ENCODE measurements at regions not wholly inside any gene's neighbourhood (a gene's known extent, or its start where the extent isn't known, plus 50 kb on each side); places are given as distances from the start of the nearest gene placed in this dataset.
"Not testable (repeated sequence)": the region's sequence is repeated elsewhere in the genome, so short reads cannot be mapped to it uniquely, and the experiment has no call there.

DNA sequence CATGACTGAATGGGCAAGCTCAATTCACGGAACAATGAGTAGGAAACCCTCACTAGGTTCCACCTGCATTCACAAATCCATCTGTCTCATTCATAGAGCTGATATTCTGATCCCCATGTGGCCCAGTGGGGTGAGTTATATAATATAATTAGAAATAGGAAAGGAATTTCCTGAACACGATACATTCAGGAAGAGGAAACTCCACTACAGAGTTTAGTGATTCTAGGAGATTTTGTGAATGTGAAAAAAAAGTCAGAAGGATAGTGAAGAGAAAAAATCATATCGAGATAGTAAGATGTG lies 471.2 kb downstream of the GASK1B start:
- TF ChIP-seq, protein P1, sequence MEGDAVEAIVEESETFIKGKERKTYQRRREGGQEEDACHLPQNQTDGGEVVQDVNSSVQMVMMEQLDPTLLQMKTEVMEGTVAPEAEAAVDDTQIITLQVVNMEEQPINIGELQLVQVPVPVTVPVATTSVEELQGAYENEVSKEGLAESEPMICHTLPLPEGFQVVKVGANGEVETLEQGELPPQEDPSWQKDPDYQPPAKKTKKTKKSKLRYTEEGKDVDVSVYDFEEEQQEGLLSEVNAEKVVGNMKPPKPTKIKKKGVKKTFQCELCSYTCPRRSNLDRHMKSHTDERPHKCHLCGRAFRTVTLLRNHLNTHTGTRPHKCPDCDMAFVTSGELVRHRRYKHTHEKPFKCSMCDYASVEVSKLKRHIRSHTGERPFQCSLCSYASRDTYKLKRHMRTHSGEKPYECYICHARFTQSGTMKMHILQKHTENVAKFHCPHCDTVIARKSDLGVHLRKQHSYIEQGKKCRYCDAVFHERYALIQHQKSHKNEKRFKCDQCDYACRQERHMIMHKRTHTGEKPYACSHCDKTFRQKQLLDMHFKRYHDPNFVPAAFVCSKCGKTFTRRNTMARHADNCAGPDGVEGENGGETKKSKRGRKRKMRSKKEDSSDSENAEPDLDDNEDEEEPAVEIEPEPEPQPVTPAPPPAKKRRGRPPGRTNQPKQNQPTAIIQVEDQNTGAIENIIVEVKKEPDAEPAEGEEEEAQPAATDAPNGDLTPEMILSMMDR (conservative IDR thresholded peaks at IDR 0.05; ENCODE audit: low read depth), result no peak
- CTCF ChIA-PET, result interaction anchor here (0.6 kb wide), 1 partner anchor 187 kb away, joined by 3 read pairs; no protein-coding TSS in a partner anchor
- no peak overlapping the region for H3K27ac ChIP-seq
- no peak for DNase-seq (ENCODE audit: low spot score)
- POLR2A ChIA-PET (ENCODE audit: low non-redundant PET), result no interaction called here

DNA sequence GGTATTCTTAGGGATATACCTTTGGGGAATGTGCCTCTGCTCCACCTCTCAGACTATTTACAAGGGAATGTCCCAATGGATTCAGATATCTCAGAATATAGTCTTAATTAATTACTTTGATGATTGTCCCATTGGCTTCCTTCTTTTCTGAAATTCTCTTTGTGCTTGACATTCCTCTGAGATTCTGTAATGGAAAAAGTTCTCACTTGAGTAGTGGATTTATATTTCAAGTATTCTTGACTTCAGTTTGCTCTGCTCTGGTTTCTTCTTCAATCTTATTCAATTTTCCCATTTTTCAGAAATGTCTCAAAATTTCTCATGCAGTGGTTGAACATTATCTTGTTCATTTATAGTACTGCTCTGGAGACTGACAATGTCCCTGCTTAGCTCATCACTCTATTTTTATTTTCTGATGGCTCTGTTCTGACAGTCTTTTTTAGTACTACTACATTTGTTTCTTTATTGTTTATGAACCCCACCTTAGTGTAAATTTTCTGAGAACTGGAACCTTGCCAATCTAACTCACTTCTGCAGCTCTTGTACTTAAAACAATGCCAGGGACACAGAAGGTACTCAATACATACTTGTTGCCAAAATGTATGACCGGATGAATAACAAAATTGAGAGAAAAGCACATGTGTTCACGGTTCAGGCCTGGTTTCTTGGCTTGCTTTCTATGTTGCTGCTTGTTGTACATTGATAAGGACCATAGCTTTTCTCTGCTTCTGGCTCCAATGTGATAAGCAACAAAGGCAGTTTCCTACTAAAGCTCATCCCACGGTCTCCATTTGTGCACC lies 471.7 kb downstream of the GASK1B start:
- ChIA-PET POLR2A (ENCODE audit: low non-redundant PET) (no interaction called here), CTCF (interaction anchor here (0.5 to 0.6 kb wide), 2 partner anchors 186 to 277 kb away, joined by 3 read pairs; no protein-coding TSS in a partner anchor)
- TF ChIP-seq, protein P1 (conservative IDR thresholded peaks at IDR 0.05; ENCODE audit: low read depth), result no peak
- H3K27ac ChIP-seq, result no peak overlapping the region
- no peak for DNase-seq (ENCODE audit: low spot score)

DNA sequence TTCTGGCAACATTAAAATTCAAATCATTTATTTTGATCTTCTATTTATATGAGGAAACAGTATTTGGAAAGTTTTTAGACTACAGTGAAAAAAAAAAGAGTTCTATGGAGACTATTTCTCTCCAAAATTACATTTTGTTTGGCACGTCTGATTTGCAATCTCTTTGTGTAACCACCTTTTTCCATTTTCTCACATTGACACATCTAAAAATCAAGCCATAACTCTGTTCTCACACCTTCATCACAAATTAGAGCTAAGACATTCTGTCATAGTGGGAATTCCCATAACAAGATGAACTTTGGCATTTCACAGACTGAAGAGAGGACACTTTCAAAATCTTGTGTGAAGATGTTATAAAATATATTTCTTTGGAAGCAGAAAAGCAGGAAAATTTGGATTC lies 468.9 kb downstream of the GRIA2 start:
- ChIA-PET POLR2A (ENCODE audit: low non-redundant PET) (no interaction called here), CTCF (no interaction called here)
- TF ChIP-seq, protein P1 (conservative IDR thresholded peaks at IDR 0.05; ENCODE audit: low read depth), result no peak
- H3K27ac ChIP-seq, result no peak overlapping the region
- no peak for DNase-seq (ENCODE audit: low spot score)

DNA sequence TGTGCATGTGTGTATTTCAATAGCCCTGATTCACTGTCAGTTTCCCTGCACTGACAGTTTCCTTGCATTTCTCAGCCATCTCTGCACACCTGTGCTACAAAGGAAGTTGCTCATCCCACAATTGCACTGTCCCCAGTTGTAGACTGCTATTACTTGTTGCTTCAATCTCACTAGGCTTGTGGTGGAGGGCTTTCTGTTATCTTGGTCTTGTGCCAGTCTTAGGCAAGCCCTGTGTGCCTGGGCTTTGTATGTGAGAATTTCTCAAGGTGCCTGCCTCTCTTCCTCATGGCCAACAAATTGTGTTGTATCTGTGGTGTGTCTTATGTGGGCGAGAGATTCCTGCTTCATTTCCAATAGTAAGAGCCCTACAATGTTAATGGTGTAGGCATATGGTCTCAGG lies 467.4 kb downstream of the GRIA2 start:
- DNase-seq (ENCODE audit: low spot score), result no peak
- ChIA-PET CTCF (interaction anchor here (0.5 kb wide), 1 partner anchor 16 kb away, joined by 3 read pairs; no protein-coding TSS in a partner anchor), POLR2A (ENCODE audit: low non-redundant PET) (no interaction called here)
- TF ChIP-seq, protein P1 (conservative IDR thresholded peaks at IDR 0.05; ENCODE audit: low read depth), result no peak
- H3K27ac ChIP-seq, result no peak overlapping the region

DNA sequence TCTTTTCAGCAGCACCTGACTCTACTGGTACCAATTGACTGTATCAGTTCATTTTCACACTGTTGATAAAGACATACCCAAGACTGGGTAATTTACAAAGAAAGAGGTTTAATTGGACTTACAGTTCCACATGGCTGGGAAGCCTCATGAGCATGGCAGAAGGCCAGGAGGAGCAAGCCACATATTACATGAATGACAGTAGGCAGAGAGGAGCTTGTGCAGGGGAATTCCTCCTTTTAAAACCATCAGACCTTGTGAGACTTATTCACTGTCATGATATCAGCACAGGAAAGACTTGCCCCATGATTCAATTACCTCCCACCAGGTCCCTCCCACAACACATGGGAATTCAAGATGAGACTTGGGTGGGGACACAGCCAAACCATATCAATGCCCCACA lies 458.8 kb downstream of the GRIA2 start:
- DNase-seq (ENCODE audit: low spot score); POLR2A ChIA-PET (ENCODE audit: low non-redundant PET); CTCF ChIA-PET; H3K27ac ChIP-seq: not testable (repeated sequence)

DNA sequence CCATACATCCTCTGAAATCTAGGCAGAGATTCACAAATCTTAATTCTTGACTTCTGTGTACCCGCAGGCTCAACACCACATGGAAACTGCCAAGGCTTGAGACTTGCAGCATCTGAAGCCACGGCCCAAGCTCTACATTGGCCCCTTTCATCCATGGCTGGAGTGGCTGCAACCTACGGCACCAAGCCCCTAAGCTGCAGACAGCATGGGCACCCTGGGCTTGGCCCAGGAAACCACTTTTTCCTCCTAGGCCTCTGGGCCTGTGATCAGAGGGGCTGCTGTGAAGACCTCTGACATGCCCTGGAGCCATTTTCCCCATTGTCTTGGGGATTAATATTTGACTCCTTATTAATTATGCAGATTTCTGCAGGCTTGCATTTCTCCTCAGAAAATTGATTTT lies 457.9 kb downstream of the GRIA2 start:
- TF ChIP-seq, protein P1 (conservative IDR thresholded peaks at IDR 0.05; ENCODE audit: low read depth), result no peak
- H3K27ac ChIP-seq, result no peak overlapping the region
- POLR2A ChIA-PET (ENCODE audit: low non-redundant PET), result no interaction called here
- DNase-seq (ENCODE audit: low spot score), result no peak
- CTCF ChIA-PET, result no interaction called here

DNA sequence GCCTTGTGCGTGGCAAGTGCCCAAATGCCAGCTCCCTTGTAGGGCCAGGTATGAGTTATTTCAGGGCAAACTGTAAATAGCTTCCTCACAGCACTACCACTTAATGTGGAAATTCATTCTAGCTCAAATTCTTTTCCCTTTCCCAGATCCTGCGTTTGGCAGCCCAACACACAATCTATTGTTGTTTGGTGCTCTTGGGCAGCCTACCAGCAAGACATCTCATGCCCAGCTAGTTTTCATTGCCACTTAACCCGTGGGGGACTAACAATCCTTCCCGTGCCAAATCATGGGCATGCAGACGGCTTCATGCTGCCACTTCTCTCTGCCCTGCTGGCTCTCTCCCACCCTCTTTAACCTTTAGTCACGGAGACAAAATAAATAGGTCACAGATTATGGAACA lies 454.2 kb downstream of the GRIA2 start:
- CTCF ChIA-PET, result interaction anchor here (0.5 to 0.6 kb wide), 3 partner anchors 19 to 497 kb away, joined by 3 to 4 read pairs (median 3); no protein-coding TSS in a partner anchor
- no peak overlapping the region for H3K27ac ChIP-seq
- DNase-seq (ENCODE audit: low spot score), result no peak
- TF ChIP-seq, protein P1 (conservative IDR thresholded peaks at IDR 0.05; ENCODE audit: low read depth), result no peak
- POLR2A ChIA-PET (ENCODE audit: low non-redundant PET), result no interaction called here

Data from RWPE1 (cell line).